Hepatocyte (in vitro differentiated cells): ENCODE measurements at regions not wholly inside any gene's neighbourhood (a gene's known extent, or its start where the extent isn't known, plus 50 kb on each side); places are given as distances from the start of the nearest gene placed in this dataset.

Experiments
- DNase-seq: peaks from one replicate; pipeline ENCODE4 v3.0.0-alpha.2; 2016; ENCODE audit warnings: low spot score
- H2AFZ ChIP-seq: fragments of 200-600 bp; sonication (generic); 2 replicates; pipeline ENCODE4 v1.6.0; 2016; ENCODE audit warnings: antibody characterized with exemption, mild to moderate bottlenecking
- H3K27ac ChIP-seq: fragments of 200-600 bp; sonication (generic); 2 replicates; pipeline ENCODE4 v1.5.1; 2016; ENCODE audit warnings: mild to moderate bottlenecking
- H3K27me3 ChIP-seq: fragments of 200-600 bp; sonication (generic); 2 replicates; pipeline ENCODE4 v1.6.1; 2016
- H3K36me3 ChIP-seq: fragments of 200-600 bp; sonication (generic); replicated peaks from 2 replicates; pipeline ENCODE4 v1.5.1; 2016; ENCODE audit warnings: low read depth; ENCODE audit not compliant: insufficient read depth
- H3K4me1 ChIP-seq: fragments of 200-600 bp; sonication (generic); 2 replicates; pipeline ENCODE4 v1.5.1; 2016; ENCODE audit warnings: mild to moderate bottlenecking, moderate library complexity; ENCODE audit not compliant: insufficient read depth
- H3K4me2 ChIP-seq: fragments of 200-600 bp; sonication (generic); 2 replicates; pipeline ENCODE4 v1.6.0; 2016
- H3K4me3 ChIP-seq: fragments of 200-600 bp; sonication (generic); 2 replicates; pipeline ENCODE4 v1.5.1; 2016; ENCODE audit warnings: mild to moderate bottlenecking
- H3K79me2 ChIP-seq: fragments of 200-600 bp; sonication (generic); 2 replicates; pipeline ENCODE4 v1.6.0; 2017; ENCODE audit warnings: mild to moderate bottlenecking
- H3K9me2 ChIP-seq: fragments of 200-600 bp; sonication (generic); replicated peaks from 2 replicates; pipeline ENCODE4 v1.6.0; 2017; ENCODE audit warnings: mild to moderate bottlenecking; ENCODE audit not compliant: insufficient read depth
- H3K9me3 ChIP-seq: fragments of 200-600 bp; sonication (generic); 2 replicates; pipeline ENCODE4 v1.5.1; 2016; ENCODE audit warnings: low read depth, mild to moderate bottlenecking
- H4K20me1 ChIP-seq: fragments of 200-600 bp; sonication (generic); 2 replicates; pipeline ENCODE4 v1.6.0; 2016; ENCODE audit warnings: mild to moderate bottlenecking; ENCODE audit not compliant: insufficient read depth, poor library complexity, severe bottlenecking
- CTCF ChIP-seq: fragments of 200-600 bp; sonication (generic); IDR thresholded peaks from 2 replicates; pipeline ENCODE4 v1.5.1; 2016; ENCODE audit warnings: antibody characterized with exemption, mild to moderate bottlenecking; ENCODE audit not compliant: poor library complexity
- EZH2 ChIP-seq: fragments of 200-600 bp; sonication (generic); IDR thresholded peaks from 2 replicates; pipeline ENCODE4 v1.6.1; 2016; ENCODE audit warnings: antibody characterized with exemption, mild to moderate bottlenecking, borderline replicate concordance
- EZH2phosphoT487 ChIP-seq: fragments of 200-600 bp; sonication (generic); IDR thresholded peaks from one replicate; pipeline ENCODE4 v1.6.1; 2018; ENCODE audit warnings: antibody characterized with exemption, mild to moderate bottlenecking, low read depth, moderate library complexity; ENCODE audit not compliant: unreplicated experiment, severe bottlenecking
- WGBS: methylation state at CpG from one replicate; pipeline ENCODE4 v1.1.6; 2016; ENCODE audit warnings: low lambda C conversion rate; ENCODE audit errors: missing lambda C conversion rate; 5-methylcytosine and 5-hydroxymethylcytosine counted together

- no peak for TF ChIP-seq CTCF
- peak; percentile 52 for TF ChIP-seq EZH2
- Histone ChIP-seq H3K36me3 (no peaks in the 10 kb centered on the region), H2AFZ (no peak overlapping the region), H3K4me2 (no peak overlapping the region), H3K79me2 (no peaks in the 10 kb centered on the region), H3K9me2 (no peaks in the 10 kb centered on the region), H3K27me3 (peaks cover 99% of the 10 kb centered on the region), H3K4me1 (peaks cover 14% of the 10 kb centered on the region), H3K27ac (no peak overlapping the region), H3K4me3 (no peak overlapping the region), H4K20me1 (no peaks in the 10 kb centered on the region), H3K9me3 (no peaks in the 10 kb centered on the region)
- WGBS: 38% methylated on average over 7 of the region's 7 CpGs
- no peak for DNase-seq
Measured at GRCh38 chr15:89400782-89401545, 66.3 kb upstream of the POLG start.

GRCh38 chr15:89400116-89400781 is 65.6 kb upstream of the POLG start:
- H3K36me3 ChIP-seq: no peaks in the 10 kb centered on the region
- TF ChIP-seq EZH2phosphoT487 (no peak), EZH2 (no peak), CTCF (no peak)
- peak overlapping the region; percentile 87 for H3K4me2 ChIP-seq
- no peak overlapping the region for H3K27ac ChIP-seq
- H3K9me3 ChIP-seq: no peaks in the 10 kb centered on the region
- H3K4me1 ChIP-seq: peaks cover 14% of the 10 kb centered on the region
- no peaks in the 10 kb centered on the region for H3K79me2 ChIP-seq
- no peaks in the 10 kb centered on the region for H4K20me1 ChIP-seq
- no peak overlapping the region for H3K4me3 ChIP-seq
- peaks cover 98% of the 10 kb centered on the region for H3K27me3 ChIP-seq
- peak overlapping the region; percentile 39 for H2AFZ ChIP-seq
- DNase-seq: no peak
- H3K9me2 ChIP-seq: no peaks in the 10 kb centered on the region
- WGBS: 5% methylated on average over 16 of the region's 55 CpGs

- Histone ChIP-seq H3K27me3 (peaks cover 98% of the 10 kb centered on the region), H3K9me3 (no peaks in the 10 kb centered on the region), H2AFZ (peak overlapping the region; percentile 39), H3K4me1 (peaks cover 14% of the 10 kb centered on the region), H3K9me2 (no peaks in the 10 kb centered on the region), H3K4me3 (no peak overlapping the region), H3K36me3 (no peaks in the 10 kb centered on the region), H3K27ac (no peak overlapping the region), H3K4me2 (peak overlapping the region; percentile 87), H3K79me2 (no peaks in the 10 kb centered on the region), H4K20me1 (no peaks in the 10 kb centered on the region)
- DNase-seq: peak; percentile 48
- TF ChIP-seq CTCF (peak; percentile 37), EZH2phosphoT487 (peak; percentile 87), EZH2 (peak; percentile 91)
- 4% methylated on average over 52 of the region's 68 CpGs for WGBS
Measured at GRCh38 chr15:89399238-89400115, 64.9 kb upstream of the POLG start.
